ENCODE measurements at regions not wholly inside any gene's neighbourhood (a gene's known extent, or its start where the extent isn't known, plus 50 kb on each side); places are given as distances from the start of the nearest gene placed in this dataset.

- TF ChIP-seq CHD7 (IDR thresholded peaks at IDR 0.05; ENCODE audit: insufficient replicate concordance, low read length) = no peak
Observed at GRCh38 chr13:74586847-74587246, 452.6 kb upstream of the KLF12 start (continued).
